ENCODE measurements at regions not wholly inside any gene's neighbourhood (a gene's known extent, or its start where the extent isn't known, plus 50 kb on each side); places are given as distances from the start of the nearest gene placed in this dataset.

DNA sequence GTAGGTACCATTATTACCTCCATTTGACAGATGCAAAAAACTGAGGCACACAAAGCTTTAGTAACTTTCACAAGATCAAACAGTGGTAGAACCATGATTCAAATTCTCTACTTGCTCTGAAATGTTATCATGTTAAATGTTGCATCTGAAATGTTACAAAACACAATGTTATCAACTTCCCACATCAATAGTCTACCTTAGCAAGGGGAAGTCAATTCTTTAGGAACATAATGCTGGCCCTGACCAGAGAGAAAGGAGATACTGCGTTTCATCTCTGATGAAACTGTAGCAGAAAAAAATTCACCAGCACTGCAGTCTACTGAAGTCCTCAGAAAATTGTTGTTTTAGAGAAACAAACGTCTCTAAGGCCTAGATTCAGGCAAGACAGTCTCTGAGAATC lies 174.1 kb downstream of the SATB1 start:
- Histone ChIP-seq H3K9me3 (ENCODE audit: control insufficient read depth, low read length) (no peaks in the 10 kb centered on the region), H3K36me3 (ENCODE audit: control insufficient read depth, insufficient read depth, low read length) (no peaks in the 10 kb centered on the region), H3K27ac (ENCODE audit: low read depth, low read length, severe bottlenecking) (no peak overlapping the region), H3K4me3 (ENCODE audit: extremely low read depth, insufficient read depth, low read length, poor library complexity, severe bottlenecking) (no peak overlapping the region), H3K4me1 (ENCODE audit: control insufficient read depth, insufficient read depth, low read length, poor library complexity, severe bottlenecking) (no peaks in the 10 kb centered on the region)
- WGBS, 2 experiments (ENCODE audit: insufficient coverage in 2 of 2): 88 to 100% methylated on average over 1 to 2 of the region's 2 CpGs

- no peak overlapping the region for H3K27ac ChIP-seq (ENCODE audit: low read depth, low read length, severe bottlenecking)
- no peaks in the 10 kb centered on the region for H3K4me1 ChIP-seq (ENCODE audit: control insufficient read depth, insufficient read depth, low read length, poor library complexity, severe bottlenecking)
- H3K4me3 ChIP-seq (ENCODE audit: extremely low read depth, insufficient read depth, low read length, poor library complexity, severe bottlenecking): no peak overlapping the region
- no peaks in the 10 kb centered on the region for H3K9me3 ChIP-seq (ENCODE audit: control insufficient read depth, low read length)
- no peaks in the 10 kb centered on the region for H3K36me3 ChIP-seq (ENCODE audit: control insufficient read depth, insufficient read depth, low read length)
- 80 to 100% methylated on average over 2 of the region's 3 CpGs for WGBS, 2 experiments (ENCODE audit: insufficient coverage in 2 of 2)
Observed at GRCh38 chr3:18249126-18249525, 176.0 kb downstream of the SATB1 start.

DNA sequence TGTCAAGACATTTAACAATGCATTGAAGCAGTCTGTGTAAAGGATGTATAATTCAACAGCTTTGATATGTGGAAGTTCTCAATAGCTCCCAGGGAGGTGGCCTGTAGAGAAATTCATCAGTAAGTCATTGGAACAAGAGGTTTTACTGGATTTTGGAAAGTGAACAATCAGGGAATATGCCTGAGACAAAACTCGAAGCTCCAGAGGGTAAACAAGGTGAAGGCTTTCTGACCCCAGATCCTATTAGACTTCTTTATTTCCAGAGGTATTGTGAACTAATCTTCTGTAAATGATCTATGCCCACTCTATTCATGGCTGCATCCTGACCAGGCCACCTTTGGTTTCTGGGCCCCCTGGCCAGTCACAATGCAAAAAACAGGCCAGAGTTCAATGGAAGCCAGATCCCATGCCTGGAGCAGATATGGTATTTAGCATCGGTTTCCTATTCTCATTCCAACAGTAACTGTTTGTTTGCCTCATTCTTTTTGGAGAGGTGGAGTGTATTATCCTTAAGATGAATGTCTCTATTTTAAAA lies 177.3 kb downstream of the SATB1 start:
- H3K9me3 ChIP-seq (ENCODE audit: control insufficient read depth, low read length): no peaks in the 10 kb centered on the region
- no peaks in the 10 kb centered on the region for H3K36me3 ChIP-seq (ENCODE audit: control insufficient read depth, insufficient read depth, low read length)
- no peak overlapping the region for H3K27ac ChIP-seq (ENCODE audit: low read depth, low read length, severe bottlenecking)
- H3K4me3 ChIP-seq (ENCODE audit: extremely low read depth, insufficient read depth, low read length, poor library complexity, severe bottlenecking): no peak overlapping the region
- WGBS, 2 experiments (ENCODE audit: insufficient coverage in 2 of 2): 75% methylated on average over 1 of the region's 2 CpGs; no CpG with 5 or more reads in 1 of the 2 experiments
- H3K4me1 ChIP-seq (ENCODE audit: control insufficient read depth, insufficient read depth, low read length, poor library complexity, severe bottlenecking): no peaks in the 10 kb centered on the region

DNA sequence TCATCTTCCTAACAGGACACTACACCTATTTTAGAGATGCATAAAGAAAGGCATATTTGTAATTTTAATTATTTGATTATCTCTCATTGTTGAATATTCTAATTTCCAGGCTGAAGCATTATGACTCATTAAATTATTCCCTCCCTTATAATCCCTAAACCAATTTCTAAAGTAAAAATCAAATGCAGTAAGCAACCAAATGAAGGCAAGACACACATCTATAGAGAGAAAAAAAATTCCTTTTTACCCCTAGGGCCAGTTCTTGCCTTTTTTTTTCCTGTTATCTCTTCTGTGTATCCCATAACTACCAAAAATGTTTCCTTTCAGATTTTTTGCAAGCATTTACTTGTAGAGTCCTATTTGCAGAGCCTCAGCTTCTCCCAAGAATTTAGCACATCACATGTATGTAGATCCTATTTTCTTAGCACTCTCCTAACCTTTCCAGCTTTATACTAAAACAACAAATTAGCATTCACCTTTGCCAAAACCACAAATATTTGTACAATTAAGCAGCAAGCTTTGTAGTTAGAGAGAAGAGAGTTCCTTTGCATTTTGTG lies 177.9 kb downstream of the SATB1 start:
- Histone ChIP-seq H3K36me3 (ENCODE audit: control insufficient read depth, insufficient read depth, low read length) (no peaks in the 10 kb centered on the region), H3K4me3 (ENCODE audit: extremely low read depth, insufficient read depth, low read length, poor library complexity, severe bottlenecking) (no peak overlapping the region), H3K4me1 (ENCODE audit: control insufficient read depth, insufficient read depth, low read length, poor library complexity, severe bottlenecking) (no peaks in the 10 kb centered on the region), H3K9me3 (ENCODE audit: control insufficient read depth, low read length) (no peaks in the 10 kb centered on the region), H3K27ac (ENCODE audit: low read depth, low read length, severe bottlenecking) (no peak overlapping the region)

DNA sequence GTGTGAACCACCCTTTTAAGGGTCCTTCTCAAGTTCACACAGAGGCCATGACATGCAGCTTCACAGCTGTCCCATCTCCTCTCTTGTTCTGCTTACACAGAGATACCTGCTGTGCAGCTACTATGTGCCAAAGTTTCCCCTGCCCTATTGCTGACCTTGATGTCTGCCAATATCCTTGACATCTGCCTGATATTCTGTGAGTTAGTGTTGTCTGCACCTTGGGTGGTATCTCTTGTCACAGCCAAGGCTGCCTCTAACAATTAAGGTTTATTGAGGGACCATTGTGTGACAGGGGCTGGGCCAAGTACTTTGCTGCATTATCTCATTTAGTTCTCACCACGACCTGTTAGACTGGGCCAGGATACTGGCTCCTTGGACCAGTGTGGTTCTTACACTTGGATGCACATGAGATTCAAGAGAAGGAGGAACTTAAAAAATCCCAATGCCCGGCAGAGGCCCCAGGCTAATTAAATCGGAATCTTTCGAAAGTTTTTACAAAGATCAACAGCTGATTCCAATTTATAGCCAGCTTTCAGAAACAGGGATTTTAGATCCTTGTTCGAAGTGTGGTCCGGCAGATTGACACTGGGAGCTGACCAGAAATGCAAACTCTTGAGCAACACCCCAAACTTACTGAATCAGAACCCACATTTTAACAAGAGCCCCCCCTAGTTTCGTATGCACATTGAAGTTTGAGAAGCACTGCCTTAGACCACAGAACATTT lies 178.6 kb downstream of the SATB1 start:
- no peaks in the 10 kb centered on the region for H3K4me1 ChIP-seq (ENCODE audit: control insufficient read depth, insufficient read depth, low read length, poor library complexity, severe bottlenecking)
- 87 to 94% methylated on average over 6 of the region's 7 CpGs for WGBS, 2 experiments (ENCODE audit: insufficient coverage in 2 of 2)
- H3K4me3 ChIP-seq (ENCODE audit: extremely low read depth, insufficient read depth, low read length, poor library complexity, severe bottlenecking): no peak overlapping the region
- no peaks in the 10 kb centered on the region for H3K36me3 ChIP-seq (ENCODE audit: control insufficient read depth, insufficient read depth, low read length)
- no peak overlapping the region for H3K27ac ChIP-seq (ENCODE audit: low read depth, low read length, severe bottlenecking)
- no peaks in the 10 kb centered on the region for H3K9me3 ChIP-seq (ENCODE audit: control insufficient read depth, low read length)

GRCh38 chr3:18245721-18246120 lies 179.4 kb downstream of the SATB1 start:
- Histone ChIP-seq H3K36me3 (ENCODE audit: control insufficient read depth, insufficient read depth, low read length) (no peaks in the 10 kb centered on the region), H3K9me3 (ENCODE audit: control insufficient read depth, low read length) (no peaks in the 10 kb centered on the region), H3K27ac (ENCODE audit: low read depth, low read length, severe bottlenecking) (no peak overlapping the region), H3K4me1 (ENCODE audit: control insufficient read depth, insufficient read depth, low read length, poor library complexity, severe bottlenecking) (no peaks in the 10 kb centered on the region), H3K4me3 (ENCODE audit: extremely low read depth, insufficient read depth, low read length, poor library complexity, severe bottlenecking) (no peak overlapping the region)
- WGBS, 2 experiments (ENCODE audit: insufficient coverage in 2 of 2): 100% methylated on average over 1 of the region's 4 CpGs; no CpG with 5 or more reads in 1 of the 2 experiments

GRCh38 chr3:18241837-18242236 lies 183.3 kb downstream of the SATB1 start:
- Histone ChIP-seq H3K4me3 (ENCODE audit: extremely low read depth, insufficient read depth, low read length, poor library complexity, severe bottlenecking) (no peak overlapping the region), H3K9me3 (ENCODE audit: control insufficient read depth, low read length) (no peaks in the 10 kb centered on the region), H3K4me1 (ENCODE audit: control insufficient read depth, insufficient read depth, low read length, poor library complexity, severe bottlenecking) (no peaks in the 10 kb centered on the region), H3K36me3 (ENCODE audit: control insufficient read depth, insufficient read depth, low read length) (no peaks in the 10 kb centered on the region), H3K27ac (ENCODE audit: low read depth, low read length, severe bottlenecking) (no peak overlapping the region)
- WGBS, 2 experiments (ENCODE audit: insufficient coverage in 2 of 2): no CpG with 5 or more reads among the region's 1 CpG

DNA sequence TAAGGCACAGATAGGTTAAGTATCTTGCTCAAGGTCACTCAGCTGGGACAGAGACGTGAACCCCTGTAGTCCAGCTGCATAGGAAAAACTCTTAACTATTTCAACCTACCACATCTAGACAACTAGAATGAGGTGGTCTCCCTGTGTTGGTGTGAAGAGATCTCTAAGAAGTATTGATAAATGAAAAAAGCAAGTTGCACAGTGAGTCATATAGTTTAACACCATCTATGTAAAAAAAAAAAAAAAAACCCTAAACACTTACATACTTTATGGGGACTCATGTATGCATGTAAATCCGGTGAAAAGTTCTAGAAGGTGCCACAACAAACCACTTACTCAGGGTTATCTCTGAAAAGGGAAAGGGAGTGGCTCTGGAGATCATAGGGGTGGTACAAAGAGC lies 185.5 kb downstream of the SATB1 start:
- H3K4me1 ChIP-seq (ENCODE audit: control insufficient read depth, insufficient read depth, low read length, poor library complexity, severe bottlenecking): no peaks in the 10 kb centered on the region
- H3K9me3 ChIP-seq (ENCODE audit: control insufficient read depth, low read length): no peaks in the 10 kb centered on the region
- no peak overlapping the region for H3K4me3 ChIP-seq (ENCODE audit: extremely low read depth, insufficient read depth, low read length, poor library complexity, severe bottlenecking)
- WGBS, 2 experiments (ENCODE audit: insufficient coverage in 2 of 2): no CpG with 5 or more reads among the region's 2 CpGs
- H3K27ac ChIP-seq (ENCODE audit: low read depth, low read length, severe bottlenecking): no peak overlapping the region
- H3K36me3 ChIP-seq (ENCODE audit: control insufficient read depth, insufficient read depth, low read length): no peaks in the 10 kb centered on the region

DNA sequence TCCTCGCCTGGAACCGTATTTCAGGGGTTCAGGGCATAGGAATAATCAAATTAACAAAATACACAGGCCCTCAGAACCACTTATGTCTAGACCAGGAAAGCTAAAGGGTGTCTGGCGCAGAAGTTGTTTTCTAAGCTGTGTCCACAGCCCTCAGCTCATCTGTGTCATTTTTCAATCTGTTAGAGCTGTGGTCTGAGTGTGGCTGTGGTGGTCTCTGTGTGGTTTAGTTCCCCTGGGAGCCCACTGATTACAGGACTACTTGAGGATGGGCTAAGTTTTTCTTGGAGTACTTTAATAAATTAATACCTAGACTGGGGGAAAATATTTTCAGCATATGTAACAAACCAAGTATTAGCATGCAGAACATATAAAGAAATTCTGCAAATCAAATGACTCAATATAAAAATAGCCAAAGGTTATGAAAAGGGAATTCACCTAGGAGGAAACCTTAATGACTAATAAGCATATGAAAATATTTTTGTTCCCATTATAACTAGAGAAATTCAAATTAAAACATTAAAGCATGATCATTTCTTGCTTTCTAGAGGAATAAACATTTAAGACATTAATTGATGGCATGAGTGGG lies 186.3 kb downstream of the SATB1 start:
- Histone ChIP-seq H3K36me3 (ENCODE audit: control insufficient read depth, insufficient read depth, low read length) (no peaks in the 10 kb centered on the region), H3K4me1 (ENCODE audit: control insufficient read depth, insufficient read depth, low read length, poor library complexity, severe bottlenecking) (no peaks in the 10 kb centered on the region), H3K9me3 (ENCODE audit: control insufficient read depth, low read length) (no peaks in the 10 kb centered on the region), H3K27ac (ENCODE audit: low read depth, low read length, severe bottlenecking) (no peak overlapping the region), H3K4me3 (ENCODE audit: extremely low read depth, insufficient read depth, low read length, poor library complexity, severe bottlenecking) (no peak overlapping the region)
- 100% methylated on average over 2 of the region's 3 CpGs; no CpG with 5 or more reads in 1 of the 2 experiments for WGBS, 2 experiments (ENCODE audit: insufficient coverage in 2 of 2)

GRCh38 chr3:18238332-18238731 lies 186.8 kb downstream of the SATB1 start:
- Histone ChIP-seq H3K9me3 (ENCODE audit: control insufficient read depth, low read length) (no peaks in the 10 kb centered on the region), H3K4me1 (ENCODE audit: control insufficient read depth, insufficient read depth, low read length, poor library complexity, severe bottlenecking) (no peaks in the 10 kb centered on the region), H3K36me3 (ENCODE audit: control insufficient read depth, insufficient read depth, low read length) (no peaks in the 10 kb centered on the region), H3K27ac (ENCODE audit: low read depth, low read length, severe bottlenecking) (no peak overlapping the region), H3K4me3 (ENCODE audit: extremely low read depth, insufficient read depth, low read length, poor library complexity, severe bottlenecking) (no peak overlapping the region)
- WGBS, 2 experiments (ENCODE audit: insufficient coverage in 2 of 2): 90 to 100% methylated on average over 1 to 2 of the region's 2 CpGs

Measured in mesodermal cell (in vitro differentiated cells).